Fibroblast of lung (primary cell): ENCODE measurements at regions not wholly inside any gene's neighbourhood (a gene's known extent, or its start where the extent isn't known, plus 50 kb on each side); places are given as distances from the start of the nearest gene placed in this dataset.

Source experiments
- CTCF ChIP-seq, 2 donors: IDR thresholded peaks in 1 of 2; conservative IDR thresholded peaks in 1 of 2; 1 replicate in 1 of 2; 2 replicates in 1 of 2; pipeline ENCODE4 v1.5.1; 2011 to 2012; ENCODE audit warnings: low read length in 2 of 2, control low read depth in 1 of 2, inconsistent platforms in 1 of 2, low read depth in 1 of 2, mild to moderate bottlenecking in 1 of 2
- EZH2 ChIP-seq: IDR thresholded peaks from 2 replicates; pipeline ENCODE4 v1.5.1; 2012; ENCODE audit warnings: low read length, control low read depth, mild to moderate bottlenecking; ENCODE audit errors: missing control alignments

GRCh38 chr1:228955691-228956090 lies 220.4 kb downstream of the RHOU start:
- TF ChIP-seq CTCF (conservative IDR thresholded peaks at IDR 0.05 in 1 of 2, IDR thresholded peaks at IDR 0.05 in 1 of 2; ENCODE audit: low read depth in 1 of 2, low read length in 2 of 2): no peak
- no peak for TF ChIP-seq EZH2
